ENCODE measurements at regions not wholly inside any gene's neighbourhood (a gene's known extent, or its start where the extent isn't known, plus 50 kb on each side); places are given as distances from the start of the nearest gene placed in this dataset.
"Not testable (repeated sequence)": the region's sequence is repeated elsewhere in the genome, so short reads cannot be mapped to it uniquely, and the experiment has no call there.

DNA sequence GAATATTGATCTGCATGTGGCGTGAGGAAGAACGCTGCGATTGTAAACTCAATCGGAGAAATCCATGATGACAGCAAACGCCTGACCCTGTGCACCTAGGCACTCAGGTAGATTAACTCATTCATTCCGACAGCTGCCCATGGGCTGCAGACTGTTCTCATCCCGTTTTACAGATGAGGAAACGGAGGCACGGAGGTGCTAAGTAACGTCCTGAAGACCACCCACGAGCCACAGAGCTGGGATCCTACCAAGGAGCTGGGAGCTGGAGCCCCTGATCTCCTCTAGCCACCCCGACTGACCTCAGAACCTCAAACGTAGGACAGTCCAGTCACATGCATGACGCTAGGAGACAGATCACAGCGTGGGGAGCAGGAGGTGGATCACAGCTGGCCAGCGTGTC lies 1092.7 kb downstream of the BRD1 start:
- no peak for DNase-seq

GRCh38 chr22:48734359-48734758 lies 1093.3 kb downstream of the BRD1 start:
- no peak for DNase-seq

DNA sequence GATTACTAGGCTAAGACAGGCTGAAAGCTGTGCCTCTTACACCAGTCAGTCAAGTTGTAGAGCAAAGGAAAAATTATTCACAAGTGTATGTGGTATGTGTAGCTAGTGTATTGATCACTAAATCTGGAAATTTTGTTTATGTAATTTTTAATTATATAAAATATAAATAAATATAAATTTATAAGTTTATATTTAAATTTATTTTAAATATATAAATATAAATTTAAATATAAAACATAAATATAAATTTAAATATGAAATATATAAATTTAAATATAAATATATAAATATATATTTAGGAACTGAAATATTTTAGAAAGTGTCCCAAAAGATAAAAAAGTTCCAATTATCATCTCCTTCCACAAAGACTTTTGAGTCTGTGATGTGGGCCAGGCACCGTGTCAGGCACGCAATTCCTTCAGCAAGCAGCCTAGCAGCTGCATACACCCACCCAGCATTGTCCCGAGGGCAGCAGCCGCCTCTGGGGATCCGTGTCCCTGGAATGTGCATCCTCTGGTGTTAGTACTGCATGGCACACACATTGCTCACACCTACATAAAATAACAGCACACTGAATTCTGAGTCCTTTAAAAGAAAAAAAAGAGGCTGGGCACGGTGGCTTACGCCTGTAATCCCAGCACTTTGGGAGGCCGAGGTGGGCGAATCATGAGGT lies 1098.0 kb downstream of the BRD1 start:
- no peak for DNase-seq

DNA sequence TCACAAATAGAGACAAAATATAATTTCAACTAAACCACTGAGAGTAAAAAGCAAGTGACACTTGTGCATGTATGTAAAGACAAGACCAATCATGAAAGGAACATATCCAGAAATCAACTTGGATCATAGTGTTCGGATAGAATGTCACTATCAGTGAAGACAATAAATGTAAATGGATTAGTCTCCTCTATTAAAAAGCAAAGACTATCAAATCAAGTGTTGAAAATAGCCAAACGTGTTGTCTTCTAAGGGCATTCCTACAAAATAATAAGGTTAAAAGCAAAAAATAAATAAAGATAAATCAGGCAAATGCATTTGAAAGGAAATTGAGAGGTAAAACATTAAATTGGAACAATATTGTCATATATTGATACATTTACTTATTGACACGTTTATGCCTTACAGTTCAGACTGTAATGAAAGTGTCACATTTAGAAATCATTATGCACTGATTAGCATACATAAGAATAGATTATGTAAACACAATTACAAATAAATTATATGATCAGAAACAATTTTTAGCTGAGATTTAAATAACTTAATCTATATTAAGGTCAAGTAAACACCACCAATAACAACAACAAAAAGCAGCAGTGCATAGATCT lies 1100.1 kb downstream of the BRD1 start:
- DNase-seq, result no peak

GRCh38 chr22:48724899-48725298 lies 1102.8 kb downstream of the BRD1 start:
- DNase-seq, result no peak

DNA sequence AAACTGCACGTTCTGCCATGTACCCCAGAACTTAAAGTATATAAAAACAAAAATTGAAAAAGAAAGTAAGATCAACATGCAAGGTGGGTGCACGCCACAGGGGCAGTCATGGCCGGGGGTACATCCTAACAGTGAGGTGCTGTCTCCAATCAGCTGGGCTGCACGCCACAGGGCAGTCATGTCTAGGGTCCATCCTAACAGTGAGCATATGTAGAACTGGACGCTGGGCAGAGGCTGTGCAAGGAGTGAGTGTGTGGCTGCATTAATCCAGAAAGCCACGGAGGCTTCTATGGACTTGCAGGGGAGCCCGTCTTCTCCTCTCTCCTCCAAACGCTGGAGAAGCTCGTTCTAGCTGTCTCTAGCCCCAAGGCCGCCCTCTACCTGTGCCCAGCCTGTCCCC lies 1105.0 kb downstream of the BRD1 start:
- DNase-seq, result no peak

DNA sequence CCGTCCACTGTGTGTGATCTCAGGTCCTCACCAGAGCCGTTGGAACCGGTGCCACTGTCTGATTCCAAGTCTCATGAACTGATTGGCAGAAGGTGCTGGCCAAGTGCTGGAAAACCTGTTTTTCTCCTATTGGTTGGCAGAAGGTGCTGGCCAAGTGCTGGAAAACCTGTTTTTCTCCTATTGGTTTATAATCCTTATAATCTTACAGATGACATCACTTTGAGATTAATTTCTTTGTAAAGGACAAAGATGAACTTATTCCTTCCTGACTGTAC lies 1106.3 kb downstream of the BRD1 start:
- DNase-seq, result no peak

DNA sequence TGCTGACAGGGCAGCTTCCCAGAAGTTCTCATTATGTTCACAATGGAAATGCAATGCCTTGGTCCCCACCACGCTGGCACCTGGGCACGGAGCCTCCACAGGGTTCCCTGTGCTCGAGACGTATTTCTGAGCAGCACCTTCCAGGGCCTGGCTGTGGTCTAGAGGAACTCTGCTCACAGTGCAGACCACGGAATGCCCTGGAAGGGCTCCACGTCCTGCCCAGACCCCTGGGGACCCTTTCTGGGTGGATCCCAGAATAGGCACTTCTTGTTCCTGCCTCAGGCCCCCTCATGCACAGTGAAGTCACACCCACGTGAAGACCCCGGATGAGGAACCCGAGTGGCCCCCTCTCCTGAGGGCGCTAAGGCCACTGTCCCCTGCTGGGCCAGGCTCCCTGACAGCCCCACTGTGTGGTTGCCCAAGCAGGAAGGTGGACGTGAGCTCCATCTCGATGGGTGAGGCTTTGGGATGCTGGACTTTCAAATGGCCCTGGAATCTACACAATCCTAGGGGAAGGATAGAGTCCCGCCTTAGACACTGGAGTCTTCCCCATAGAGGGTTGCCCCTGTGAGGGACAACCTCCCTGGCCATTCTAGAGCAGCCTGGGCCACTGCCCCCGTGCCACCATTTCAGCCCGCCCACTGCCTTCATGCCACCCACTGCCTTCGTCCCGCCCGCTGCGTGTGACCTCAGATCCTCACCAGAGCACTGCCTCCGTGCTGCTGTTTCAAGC lies 1106.8 kb downstream of the BRD1 start:
- DNase-seq, result no peak

GRCh38 chr22:48719978-48720661 lies 1107.6 kb downstream of the BRD1 start:
- no peak for DNase-seq

DNA sequence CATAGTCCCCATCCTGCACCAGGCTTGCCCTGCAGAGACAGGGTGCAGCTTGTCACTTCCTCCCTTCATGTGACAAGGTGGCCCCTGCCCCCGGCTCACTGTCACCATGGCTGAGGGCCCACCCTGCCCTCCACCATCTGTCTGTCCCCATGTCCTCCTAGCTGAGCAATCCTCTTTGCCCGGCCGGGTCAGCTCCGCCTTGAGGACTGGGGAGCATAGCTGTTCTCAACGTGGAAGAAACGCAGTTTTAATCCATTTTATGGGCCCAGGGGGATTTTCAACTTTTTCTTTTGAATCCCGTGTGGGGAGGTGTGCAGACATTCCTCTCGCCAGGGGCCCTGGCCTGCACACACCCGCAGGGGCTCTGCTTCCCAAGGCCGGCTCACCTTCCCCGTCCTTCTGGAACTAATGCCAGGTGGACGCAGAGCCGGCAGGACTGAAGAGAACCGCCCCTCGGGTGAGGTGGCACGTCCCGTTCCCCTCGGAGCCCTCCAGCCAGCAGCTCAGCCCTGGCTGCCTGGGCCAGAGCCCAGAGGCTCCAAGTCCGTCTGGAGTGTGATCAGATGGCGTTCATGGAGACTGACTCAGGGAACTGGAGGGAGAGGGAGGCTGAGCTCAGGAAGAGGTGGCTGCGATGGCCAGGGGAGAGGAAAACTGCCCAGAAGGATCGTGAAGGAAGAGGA lies 1108.7 kb downstream of the BRD1 start:
- no peak for DNase-seq

DNA sequence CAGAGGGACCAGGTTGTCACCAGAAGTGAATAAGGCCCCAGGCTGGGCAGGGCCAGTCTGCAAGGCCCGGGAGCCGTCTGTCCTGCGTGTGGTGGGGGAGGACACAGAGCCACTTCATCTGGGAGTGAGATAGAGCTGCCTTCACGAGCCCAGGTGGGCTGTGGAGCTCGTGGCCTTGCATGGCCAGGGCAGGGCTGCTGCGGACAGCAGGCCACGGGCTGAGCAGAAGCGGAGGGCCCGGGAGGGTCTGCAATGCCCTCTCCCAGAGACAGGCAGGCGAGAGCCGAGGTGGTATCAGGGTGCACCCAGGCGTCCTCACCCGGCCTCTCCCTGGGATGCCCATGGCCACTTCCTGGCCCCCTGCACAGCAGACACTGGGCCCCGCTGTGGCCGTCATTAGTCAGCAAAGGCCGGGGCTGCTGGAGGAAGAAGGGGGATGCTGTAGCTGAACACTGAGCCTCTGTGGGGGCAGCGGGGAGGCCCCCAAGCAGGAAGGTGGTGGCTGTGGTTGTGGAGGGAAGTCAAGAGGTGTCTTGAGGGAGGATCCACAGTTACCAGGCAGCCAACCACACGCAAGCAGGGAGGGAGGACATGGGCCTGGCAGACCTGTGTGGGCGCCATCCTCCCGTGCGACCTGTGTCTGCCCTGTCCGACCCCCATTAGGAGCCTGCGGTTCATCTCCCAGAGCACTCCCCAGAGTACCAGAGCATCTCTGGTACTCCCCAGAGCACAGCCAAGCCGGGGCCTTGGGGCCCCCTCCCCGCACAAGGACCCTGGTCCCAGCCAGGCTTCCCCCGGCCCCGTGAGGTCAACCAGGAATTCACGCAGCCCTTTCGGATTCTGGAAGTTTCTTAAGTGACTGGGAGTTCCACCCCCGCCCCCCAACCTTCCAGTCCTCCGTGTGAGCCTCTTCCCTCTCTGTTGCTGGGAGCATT lies 1109.5 kb downstream of the BRD1 start:
- no peak for DNase-seq

- no peak for DNase-seq
Measured at GRCh38 chr22:48717076-48717810, 1110.4 kb downstream of the BRD1 start.

DNA sequence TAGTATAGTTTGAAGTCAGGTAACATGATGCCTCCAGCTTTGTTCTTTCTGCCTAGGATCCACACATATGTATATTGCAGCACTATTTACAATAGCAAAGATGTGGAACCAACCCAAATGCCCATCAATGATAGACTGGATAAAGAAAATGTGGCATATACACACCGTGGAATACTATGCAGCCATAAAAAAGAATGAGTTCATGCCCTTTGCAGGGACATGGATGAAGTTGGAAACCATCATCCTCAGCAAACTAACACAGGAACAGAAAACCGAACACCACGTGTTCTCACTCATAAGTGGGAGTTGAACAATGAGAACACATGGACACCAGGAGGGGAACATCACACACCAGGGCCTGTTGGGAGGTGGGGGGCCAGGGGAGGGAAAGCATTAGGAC lies 1111.5 kb downstream of the BRD1 start:
- not testable (repeated sequence) for DNase-seq

DNA sequence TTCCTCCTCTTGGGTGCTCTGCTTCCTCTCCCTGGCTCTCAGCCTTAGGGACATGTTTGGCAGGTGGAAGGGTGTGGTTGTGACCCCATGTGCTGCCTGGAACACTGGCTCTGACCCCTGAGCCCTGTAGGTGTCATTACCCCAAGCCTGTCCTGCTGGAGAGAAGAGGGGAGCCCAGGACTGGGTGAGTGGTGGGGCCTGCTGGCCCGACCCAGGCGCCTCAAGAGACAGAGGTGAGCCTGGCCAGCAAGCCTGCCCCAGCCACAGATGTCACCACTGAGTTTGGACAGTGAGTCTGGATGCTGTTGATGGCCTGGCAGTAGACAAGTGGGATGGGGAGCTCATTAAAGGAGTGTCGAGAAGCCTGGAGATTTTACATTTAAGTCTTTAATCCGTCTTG lies 1112.2 kb downstream of the BRD1 start:
- no peak for DNase-seq

GRCh38 chr22:48714231-48714630 lies 1113.4 kb downstream of the BRD1 start:
- DNase-seq, result no peak

DNA sequence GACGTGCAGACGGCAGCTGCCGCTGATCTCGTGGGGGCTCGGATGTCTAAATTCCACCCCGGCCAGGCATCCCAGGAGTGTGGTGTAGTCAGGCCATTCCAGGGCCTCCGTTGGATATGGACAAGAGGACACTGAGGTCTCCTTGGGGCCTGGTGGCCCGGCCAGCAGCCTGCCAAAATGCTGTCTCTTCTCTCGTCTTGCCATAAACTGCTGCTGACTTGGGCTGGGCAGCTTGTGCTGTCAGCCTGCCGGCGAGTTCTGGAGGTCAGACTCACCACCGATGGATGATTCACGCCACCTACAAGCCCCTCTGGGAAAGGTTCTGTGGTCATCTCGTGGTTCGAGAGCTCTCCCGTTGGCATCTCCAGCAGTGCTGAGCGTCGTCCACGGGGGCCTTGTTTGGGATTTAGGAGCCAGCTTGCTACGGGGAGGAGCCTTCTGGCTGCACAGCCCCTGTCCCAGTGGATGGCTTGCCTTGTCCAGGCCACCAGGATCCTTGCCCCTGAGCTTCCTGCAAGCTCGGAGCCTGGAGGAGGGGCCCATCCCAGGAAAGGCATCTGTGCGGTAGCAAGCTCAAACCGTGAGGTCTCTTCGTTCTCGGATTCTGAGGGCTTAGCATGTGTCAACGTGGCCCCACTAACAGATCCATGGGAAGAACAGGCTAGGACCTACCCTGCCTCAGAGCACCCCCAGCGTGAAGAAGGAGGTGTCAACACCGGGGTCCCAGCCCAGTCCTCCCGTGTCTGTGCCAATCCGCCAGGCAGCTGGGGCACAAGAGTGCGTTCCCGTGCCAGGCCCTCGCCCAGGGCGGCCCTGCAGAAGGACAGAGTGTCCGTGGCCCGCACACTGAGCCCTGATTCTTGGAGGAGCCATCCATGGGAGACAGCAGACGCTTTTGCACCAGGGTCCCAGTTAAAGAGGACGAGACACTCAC lies 1114.1 kb downstream of the BRD1 start:
- no peak for DNase-seq

DNA sequence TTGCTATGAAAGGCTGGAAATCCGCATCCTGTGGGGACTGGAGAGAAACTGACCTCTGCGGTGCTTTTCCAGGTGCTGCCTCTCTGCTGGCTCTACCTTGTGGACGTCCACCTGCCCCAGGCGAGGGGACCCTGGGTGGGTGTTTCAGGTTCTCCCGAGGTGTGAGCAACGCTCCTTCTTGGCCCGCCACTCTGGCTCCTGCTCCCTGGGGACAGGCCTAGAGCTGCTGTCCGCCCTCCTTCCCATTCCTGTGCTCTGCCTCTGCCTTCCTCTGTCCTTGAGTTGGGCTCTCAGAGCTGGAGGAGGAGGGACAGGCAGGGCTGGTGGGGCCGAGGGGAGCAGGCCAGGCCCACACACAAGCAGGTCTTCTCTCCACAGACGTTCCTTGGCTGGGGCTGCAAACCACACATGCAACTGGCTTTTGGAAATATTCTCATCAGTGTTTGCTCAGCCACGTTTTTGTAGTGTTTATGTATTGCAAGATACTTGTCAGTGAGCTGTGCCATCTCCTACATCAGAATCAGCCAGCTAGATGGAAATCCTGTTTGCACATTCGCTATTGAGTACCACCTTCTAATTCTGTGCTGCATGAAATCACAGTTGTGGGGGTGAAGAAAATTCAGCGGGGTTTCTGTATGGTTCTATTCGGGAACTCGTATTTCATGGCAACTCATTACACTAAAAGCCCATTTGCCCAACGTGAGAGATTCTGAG lies 1115.0 kb downstream of the BRD1 start:
- DNase-seq, result no peak

DNA sequence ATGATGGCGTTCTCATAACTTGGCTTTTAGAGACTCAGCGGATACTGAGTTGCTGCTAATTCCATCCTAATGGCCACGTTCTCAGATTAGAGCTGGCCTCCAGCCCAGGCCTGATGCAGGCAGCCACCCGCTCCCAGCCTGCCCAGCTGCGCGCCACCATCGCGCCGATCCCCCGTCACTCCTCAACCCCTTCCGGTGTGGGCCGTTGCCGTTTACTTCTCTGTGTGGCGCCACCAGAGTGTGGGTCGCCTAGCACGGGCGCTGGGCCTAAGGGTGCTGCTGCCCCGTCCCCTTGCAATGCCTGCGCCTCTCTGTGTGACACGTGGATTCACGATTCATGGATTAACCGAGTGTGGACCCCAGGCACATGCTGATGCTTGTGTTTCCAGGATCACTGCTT lies 1116.0 kb downstream of the BRD1 start:
- no peak for DNase-seq

- no peak for DNase-seq
Measured at GRCh38 chr22:48711031-48711431, 1116.6 kb downstream of the BRD1 start.
